ENCODE measurements at regions not wholly inside any gene's neighbourhood (a gene's known extent, or its start where the extent isn't known, plus 50 kb on each side); places are given as distances from the start of the nearest gene placed in this dataset.

DNA sequence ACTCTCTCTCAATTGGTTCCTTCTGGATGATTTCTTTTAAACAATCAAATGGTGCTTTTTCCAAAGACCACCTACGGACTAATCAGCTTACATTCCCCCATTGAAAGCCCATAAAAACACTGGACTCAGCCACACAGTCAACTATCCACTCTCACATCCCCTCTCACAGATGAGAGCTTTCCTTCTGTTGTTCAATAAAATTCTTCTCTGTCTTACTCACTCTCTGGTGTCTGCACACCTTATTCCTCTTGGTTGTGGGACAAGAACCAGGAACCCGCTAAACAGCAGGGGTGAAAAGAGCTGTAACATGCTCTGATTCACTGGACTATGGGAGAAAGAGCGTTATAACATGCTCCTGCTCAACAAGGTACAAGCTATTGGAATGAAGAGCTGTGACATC is 2896.2 kb downstream of the PCDH9 start:
- TF ChIP-seq, protein P1, sequence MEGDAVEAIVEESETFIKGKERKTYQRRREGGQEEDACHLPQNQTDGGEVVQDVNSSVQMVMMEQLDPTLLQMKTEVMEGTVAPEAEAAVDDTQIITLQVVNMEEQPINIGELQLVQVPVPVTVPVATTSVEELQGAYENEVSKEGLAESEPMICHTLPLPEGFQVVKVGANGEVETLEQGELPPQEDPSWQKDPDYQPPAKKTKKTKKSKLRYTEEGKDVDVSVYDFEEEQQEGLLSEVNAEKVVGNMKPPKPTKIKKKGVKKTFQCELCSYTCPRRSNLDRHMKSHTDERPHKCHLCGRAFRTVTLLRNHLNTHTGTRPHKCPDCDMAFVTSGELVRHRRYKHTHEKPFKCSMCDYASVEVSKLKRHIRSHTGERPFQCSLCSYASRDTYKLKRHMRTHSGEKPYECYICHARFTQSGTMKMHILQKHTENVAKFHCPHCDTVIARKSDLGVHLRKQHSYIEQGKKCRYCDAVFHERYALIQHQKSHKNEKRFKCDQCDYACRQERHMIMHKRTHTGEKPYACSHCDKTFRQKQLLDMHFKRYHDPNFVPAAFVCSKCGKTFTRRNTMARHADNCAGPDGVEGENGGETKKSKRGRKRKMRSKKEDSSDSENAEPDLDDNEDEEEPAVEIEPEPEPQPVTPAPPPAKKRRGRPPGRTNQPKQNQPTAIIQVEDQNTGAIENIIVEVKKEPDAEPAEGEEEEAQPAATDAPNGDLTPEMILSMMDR (IDR thresholded peaks at IDR 0.05) = no peak
- TF ChIP-seq EP300 (IDR thresholded peaks at IDR 0.05) = no peak
